ENCODE measurements at regions not wholly inside any gene's neighbourhood (a gene's known extent, or its start where the extent isn't known, plus 50 kb on each side); places are given as distances from the start of the nearest gene placed in this dataset.

- Histone ChIP-seq H3K4me2 (no peak overlapping the region), H2AFZ (no peak overlapping the region), H4K20me1 (replicated peaks; ENCODE audit: insufficient read depth) (no peaks in the 10 kb centered on the region), H3K4me1 (ENCODE audit: insufficient read depth) (no peaks in the 10 kb centered on the region), H3F3A (replicated peaks; ENCODE audit: low read depth) (no peaks in the 10 kb centered on the region), H3K27me3 (ENCODE audit: insufficient read depth) (no peaks in the 10 kb centered on the region), H3K4me3 (no peak overlapping the region), H3K79me2 (replicated peaks; ENCODE audit: insufficient read depth) (no peaks in the 10 kb centered on the region), H3K27ac (ENCODE audit: low read depth) (no peak overlapping the region), H3K36me3 (ENCODE audit: insufficient read depth) (no peaks in the 10 kb centered on the region), H3K9me2 (ENCODE audit: insufficient read depth) (peaks cover 8% of the 10 kb centered on the region; the same call in 1 of the 2 replicates)
- TF ChIP-seq CREB1 (CRISPR knock-in tag; IDR thresholded peaks at IDR 0.05; ENCODE audit: low read depth) (no peak), STAT1 (IDR thresholded peaks at IDR 0.05; ENCODE audit: unreplicated experiment) (no peak), ZNF331 (CRISPR knock-in tag; IDR thresholded peaks at IDR 0.05; ENCODE audit: low read depth) (no peak), ETS1 (IDR thresholded peaks at IDR 0.05) (no peak), POLR2AphosphoS5 (IDR thresholded peaks at IDR 0.05; ENCODE audit: low read depth) (no peak), JUNB (IDR thresholded peaks at IDR 0.05; ENCODE audit: unreplicated experiment) (no peak), ZNF114 (CRISPR knock-in tag; IDR thresholded peaks at IDR 0.05) (no peak), REST (IDR thresholded peaks at IDR 0.05; ENCODE audit: unreplicated experiment) (no peak), CTCF (conservative IDR thresholded peaks at IDR 0.05; ENCODE audit: low read depth in 2 of 2) (no peak), ZNF462 (CRISPR knock-in tag; IDR thresholded peaks at IDR 0.05) (no peak), EZH2phosphoT487 (IDR thresholded peaks at IDR 0.05; ENCODE audit: unreplicated experiment) (no peak), NANOG (IDR thresholded peaks at IDR 0.05; ENCODE audit: borderline replicate concordance) (no peak), EZH2 (IDR thresholded peaks at IDR 0.05; ENCODE audit: low read depth, unreplicated experiment) (no peak)
- ATAC-seq (no peak), DNase-seq (ENCODE audit: low spot score) (no peak)
- peaks cover 3% of the 10 kb centered on the region for H3K27me3 Mint-ChIP-seq (ENCODE audit: insufficient read depth, low read depth, poor library complexity)
- H3K4me3 Mint-ChIP-seq = no peak overlapping the region
- H3K27ac Mint-ChIP-seq = no peak overlapping the region
- no peaks in the 10 kb centered on the region for H3K4me1 Mint-ChIP-seq
- H3K36me3 Mint-ChIP-seq (ENCODE audit: low read depth) = no peaks in the 10 kb centered on the region
- peaks cover 5% of the 10 kb centered on the region; the same call in 1 of the 3 replicates for H3K9me3 Mint-ChIP-seq
Observed at GRCh38 chr7:46565253-46566096, 644.4 kb upstream of the IGFBP3 start.
